ENCODE measurements at regions not wholly inside any gene's neighbourhood (a gene's known extent, or its start where the extent isn't known, plus 50 kb on each side); places are given as distances from the start of the nearest gene placed in this dataset.

- FAIRE-seq (no peak), DNase-seq (ENCODE audit: insufficient read length, low spot score) (no peak)
These were observed 329.6 kb downstream of the UACA start for GRCh38 chr15:70433586-70434324.

DNA sequence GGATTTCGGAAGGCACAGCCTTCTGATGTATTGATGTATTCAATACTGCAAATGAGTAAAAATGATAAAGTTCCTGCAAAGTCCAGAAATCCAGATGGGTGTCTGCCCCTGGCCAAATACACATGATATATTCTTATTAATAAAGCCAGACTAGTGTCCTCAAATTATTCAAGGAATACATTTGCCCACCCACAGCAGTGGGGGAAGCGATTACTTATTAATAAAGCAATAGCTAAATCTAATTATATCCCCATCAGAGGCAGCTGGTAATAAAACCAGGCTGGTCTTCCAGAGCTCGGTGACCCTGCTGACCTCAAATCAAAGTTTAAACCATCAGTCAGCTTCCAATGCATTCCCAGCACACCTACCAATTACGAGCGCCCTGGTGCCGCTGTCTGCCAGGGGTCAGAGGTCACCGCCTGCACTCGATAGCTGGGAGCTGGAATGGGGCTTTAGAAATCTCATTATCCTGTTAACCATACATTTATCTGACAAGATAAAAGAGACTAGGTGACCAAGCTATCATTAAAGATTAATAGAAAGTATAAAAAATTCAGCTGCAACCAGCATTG, 330.3 kb downstream of the UACA start:
- DNase-seq (ENCODE audit: insufficient read length, low spot score) (no peak), FAIRE-seq (no peak)

DNA sequence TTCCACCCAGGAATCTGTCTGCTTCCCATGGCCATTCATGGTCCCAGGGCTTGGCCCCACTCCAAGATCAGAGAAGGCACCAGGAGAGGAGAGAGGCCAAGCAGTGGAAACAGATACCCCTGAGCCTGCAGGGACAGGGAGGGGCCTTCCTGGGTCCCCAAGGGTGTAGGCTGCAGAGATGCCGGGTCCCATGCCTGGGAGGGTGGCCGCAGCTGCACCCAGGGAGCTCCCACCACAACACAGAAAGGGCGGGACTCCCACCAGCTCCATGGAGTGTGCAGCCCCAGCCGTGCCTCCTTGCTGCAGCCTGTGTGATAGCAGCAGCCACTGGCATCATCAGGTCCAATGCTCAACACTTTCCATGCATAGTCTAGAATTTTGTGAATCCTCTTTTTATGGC, 331.5 kb downstream of the UACA start:
- DNase-seq (ENCODE audit: insufficient read length, low spot score), result no peak
- no peak for FAIRE-seq

DNA sequence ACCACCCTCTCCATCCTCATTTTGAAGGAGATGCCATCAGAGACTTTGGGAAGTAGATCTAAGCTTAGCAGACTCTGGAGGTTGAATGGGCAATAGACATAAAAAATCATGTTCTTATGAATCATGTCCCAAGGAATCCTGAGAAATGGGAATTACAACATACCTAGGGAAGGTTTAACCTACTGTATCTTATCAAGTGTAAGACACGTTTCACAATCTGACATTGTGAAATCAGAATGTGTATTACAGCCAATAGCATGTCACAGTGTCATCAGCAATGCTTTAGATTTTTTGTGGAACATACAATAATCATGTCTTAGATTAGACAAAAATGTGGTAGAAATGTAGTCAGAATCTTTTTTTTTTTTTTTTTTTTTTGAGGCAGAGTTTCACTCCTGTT, 332.4 kb upstream of the TLE3 start:
- DNase-seq (ENCODE audit: insufficient read length, low spot score) (no peak), FAIRE-seq (no peak)

- no peak for DNase-seq (ENCODE audit: insufficient read length, low spot score)
- no peak for FAIRE-seq
These were observed 331.5 kb upstream of the TLE3 start for GRCh38 chr15:70429056-70429722.

DNA sequence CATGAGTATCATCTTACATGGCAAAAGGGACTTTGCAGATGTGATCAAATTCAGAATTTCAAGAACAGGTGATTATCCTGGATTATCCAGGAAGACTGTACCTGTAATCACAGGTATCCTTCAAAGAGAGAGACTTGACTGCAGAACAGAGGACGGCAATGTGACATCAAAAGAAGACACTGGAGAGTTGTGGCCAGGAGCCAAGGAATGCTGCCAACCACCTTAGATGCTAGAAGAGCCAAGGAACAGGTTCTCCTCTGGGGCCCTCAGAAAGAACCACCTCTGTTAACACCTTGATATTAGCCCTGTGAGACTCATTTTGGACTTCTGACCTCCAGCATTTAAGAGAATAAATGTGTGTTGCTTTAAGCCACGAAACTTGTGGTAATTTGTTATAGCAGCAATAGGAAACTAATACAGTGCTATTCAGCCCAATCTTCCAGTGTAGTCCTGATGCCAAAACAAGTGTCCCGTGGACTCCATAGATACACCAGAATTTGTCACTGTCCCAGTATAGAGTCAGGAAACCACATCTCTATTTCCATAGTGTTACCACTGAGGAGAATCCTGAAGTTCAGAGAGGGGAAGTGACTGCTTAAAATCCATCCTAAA, 330.6 kb upstream of the TLE3 start:
- FAIRE-seq, result no peak

DNA sequence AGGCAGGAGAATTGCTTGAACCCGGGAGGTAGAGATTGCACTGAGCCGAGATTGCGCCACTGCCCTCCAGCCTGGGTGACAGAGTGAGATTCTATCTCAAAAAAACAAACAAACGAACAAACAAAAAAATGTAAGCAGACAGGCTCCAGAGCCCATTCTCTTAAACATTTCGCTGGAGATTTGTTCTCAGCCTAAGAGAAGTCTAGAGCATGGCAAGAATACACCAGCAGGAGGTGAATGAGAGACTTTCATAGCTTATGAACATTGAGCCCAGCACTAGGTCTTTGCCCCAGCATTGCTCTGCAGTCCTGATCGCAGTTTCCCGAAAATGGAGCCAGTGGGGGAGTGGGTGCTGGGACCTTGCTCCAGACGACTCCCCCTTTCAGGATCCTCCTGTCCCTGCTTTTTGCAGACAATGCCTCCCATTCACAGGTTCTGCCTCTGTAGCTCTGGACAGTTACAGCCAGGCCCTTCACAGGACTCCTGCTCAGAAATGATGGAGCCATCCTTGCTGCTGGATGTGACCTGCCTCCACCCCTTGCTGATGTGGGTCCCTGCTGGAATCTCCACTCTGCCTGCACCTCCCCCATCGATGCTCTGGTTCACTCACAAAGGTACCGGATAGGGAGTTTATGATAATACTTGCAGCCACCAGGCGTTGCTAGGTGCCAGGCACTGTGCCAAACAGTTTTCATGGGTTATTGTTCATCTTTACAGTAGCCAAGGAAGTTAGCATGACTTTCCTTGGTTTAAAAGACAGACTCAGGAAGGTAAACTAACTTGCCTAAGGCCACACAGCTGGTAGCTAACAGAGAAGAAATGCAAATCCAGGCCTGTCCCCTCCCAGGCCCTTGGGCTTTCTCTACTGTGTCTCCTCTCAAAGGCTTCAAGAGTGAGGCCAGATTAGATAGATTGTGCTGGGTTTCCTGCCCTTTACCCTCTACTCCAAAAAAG, 329.7 kb upstream of the TLE3 start:
- DNase-seq (ENCODE audit: insufficient read length, low spot score), result no peak
- FAIRE-seq, result no peak

More for the DNA sequence above, 330.6 kb upstream of the TLE3 start:
- no peak for DNase-seq (ENCODE audit: insufficient read length, low spot score)

DNA sequence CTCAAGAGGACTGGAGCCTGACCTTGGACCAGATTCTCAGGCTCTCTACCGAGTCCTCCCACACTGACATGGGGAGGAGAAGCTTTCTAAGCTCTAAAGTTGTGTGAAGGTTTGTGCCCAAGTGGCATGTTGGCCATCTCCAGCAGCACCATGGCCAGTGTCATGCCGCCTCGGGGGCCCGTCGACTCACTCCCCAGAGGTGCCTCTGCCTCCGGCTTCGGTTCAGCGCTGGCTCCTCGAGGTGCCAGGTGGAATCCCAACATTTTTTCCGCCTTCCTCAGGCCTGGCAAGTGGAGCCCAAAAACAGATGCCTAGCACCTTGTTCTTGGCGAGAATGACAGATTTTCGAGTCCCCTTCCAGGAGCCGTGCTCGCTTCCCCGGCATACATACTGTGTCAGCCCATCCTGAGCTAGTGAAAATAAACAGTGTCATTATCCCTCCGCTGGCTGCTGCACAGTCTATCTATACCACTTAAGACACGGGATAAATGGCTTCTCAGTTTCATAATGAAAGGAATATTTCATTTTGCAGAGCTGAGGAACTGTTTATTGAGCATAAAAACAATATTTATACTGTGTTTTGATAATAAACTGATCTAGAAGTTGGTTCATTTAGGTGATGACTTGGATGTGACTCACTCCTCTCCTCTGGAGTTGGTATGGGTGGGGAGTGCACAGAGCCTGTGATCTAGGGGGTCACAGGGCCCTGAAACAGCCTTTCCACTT, 328.5 kb upstream of the TLE3 start:
- DNase-seq (ENCODE audit: insufficient read length, low spot score) (no peak), FAIRE-seq (no peak)

GRCh38 chr15:70424937-70425411, 327.3 kb upstream of the TLE3 start:
- no peak for FAIRE-seq
- no peak for DNase-seq (ENCODE audit: insufficient read length, low spot score)

GRCh38 chr15:70423267-70423666, 325.6 kb upstream of the TLE3 start:
- FAIRE-seq (peak; percentile 37), DNase-seq (ENCODE audit: insufficient read length, low spot score) (no peak)

DNA sequence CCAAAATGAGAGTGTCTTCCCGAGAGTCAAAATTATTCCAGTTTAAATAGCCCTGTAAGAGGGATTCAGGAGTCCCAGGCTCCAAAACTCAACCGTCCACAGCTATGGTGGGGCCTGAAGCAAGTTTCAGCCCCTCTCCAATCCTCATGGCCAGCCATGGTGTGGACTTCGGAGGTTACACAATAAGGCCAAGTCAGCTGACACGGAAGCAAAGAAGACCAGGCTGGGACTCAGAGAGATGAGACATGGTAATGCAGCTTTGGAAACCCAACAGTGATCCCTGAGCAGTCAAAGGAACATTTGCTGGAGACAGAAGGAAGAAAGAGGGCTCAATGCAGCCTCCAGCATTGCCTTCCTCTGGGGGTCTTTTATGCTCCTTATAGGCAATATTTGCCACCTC, 324.6 kb upstream of the TLE3 start:
- DNase-seq (ENCODE audit: insufficient read length, low spot score), result no peak

GRCh38 chr15:70420948-70421482, 323.3 kb upstream of the TLE3 start:
- DNase-seq (ENCODE audit: insufficient read length, low spot score) (no peak), FAIRE-seq (no peak)

More for the DNA sequence above, 324.6 kb upstream of the TLE3 start:
- no peak for FAIRE-seq

GRCh38 chr15:70420086-70420947, 322.6 kb upstream of the TLE3 start:
- no peak for FAIRE-seq
- DNase-seq (ENCODE audit: insufficient read length, low spot score), result no peak

GRCh38 chr15:70418943-70419342, 321.2 kb upstream of the TLE3 start:
- FAIRE-seq (no peak), DNase-seq (ENCODE audit: insufficient read length, low spot score) (no peak)

DNA sequence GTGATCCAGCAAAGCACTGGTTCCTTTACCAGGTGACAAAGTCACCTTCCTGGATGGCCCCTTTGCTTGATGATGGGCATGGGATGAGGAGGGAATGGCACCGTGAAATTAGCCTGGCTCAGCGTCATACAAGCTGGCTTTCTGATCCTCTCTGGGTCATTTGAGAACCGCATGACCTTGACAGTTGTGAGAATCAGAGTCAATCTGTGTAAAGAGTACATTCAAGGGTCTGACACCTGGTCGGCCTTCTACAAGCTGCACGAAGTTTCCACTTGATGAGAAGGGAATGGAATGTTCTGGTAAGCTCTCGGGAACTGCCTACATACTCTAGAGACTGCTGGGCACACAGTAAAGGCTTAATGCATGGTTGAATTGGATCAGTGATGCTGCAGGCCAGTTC, 319.8 kb upstream of the TLE3 start:
- FAIRE-seq (no peak), DNase-seq (ENCODE audit: insufficient read length, low spot score) (no peak)

DNA sequence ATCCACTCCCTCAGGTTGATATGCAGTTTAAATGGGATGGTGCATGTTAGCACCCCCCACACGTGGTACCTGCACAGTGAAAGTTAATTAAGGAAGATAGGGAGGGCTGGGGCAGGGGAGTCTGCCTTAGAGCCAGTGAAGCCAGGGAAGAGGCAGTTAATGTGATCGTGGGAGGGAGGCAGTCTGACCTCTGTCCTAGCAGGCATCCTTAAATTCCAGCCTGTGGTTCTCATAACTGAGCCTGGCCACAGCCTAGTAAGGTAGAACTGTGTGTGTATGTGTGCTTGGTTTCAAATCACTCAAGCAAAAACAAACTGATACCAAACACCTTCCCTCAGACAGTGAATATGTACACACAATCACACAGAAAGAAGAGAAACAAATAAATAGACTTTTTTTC, 319.1 kb upstream of the TLE3 start:
- DNase-seq (ENCODE audit: insufficient read length, low spot score), result no peak
- no peak for FAIRE-seq

DNA sequence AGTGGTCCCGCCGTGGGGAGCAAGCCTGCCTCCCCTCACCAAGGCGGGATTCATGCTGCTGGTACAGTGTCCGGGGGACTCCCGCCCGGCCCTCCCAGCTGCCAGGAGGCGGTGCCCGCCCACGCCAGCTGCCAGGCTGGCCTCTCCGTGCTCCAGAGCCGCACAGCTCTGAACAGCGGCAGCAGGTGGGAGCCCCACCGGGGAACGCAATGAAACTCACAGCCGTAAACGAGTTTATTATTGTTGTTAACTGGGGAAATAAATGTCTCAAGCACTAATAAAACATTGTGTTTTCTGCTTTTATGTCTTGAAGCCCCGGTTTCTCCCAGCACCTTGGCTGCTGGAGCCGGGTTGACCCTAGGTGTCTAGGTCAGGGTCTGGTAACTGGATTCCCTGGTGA, 317.7 kb upstream of the TLE3 start:
- no peak for FAIRE-seq
- DNase-seq (ENCODE audit: insufficient read length, low spot score), result no peak

DNA sequence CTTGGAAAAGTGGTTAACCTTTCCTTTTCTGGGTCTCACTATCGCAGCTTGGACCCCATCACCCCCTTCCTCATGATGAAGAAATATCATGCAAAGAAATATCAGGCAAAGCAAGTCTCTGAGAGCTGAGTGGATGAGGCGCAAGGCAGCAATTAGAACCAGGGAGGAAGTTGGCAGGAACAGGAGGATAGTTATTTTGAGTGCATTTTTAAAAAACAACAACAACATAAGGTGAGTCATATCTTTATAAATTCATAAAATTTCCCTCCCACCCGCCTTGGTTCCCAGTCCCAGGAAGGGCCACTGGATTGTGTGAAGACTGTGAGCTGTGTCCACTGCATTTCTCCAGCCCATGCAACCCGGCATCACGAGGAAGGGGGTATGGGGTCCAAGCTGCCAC, 316.9 kb upstream of the TLE3 start:
- no peak for DNase-seq (ENCODE audit: insufficient read length, low spot score)
- no peak for FAIRE-seq

DNA sequence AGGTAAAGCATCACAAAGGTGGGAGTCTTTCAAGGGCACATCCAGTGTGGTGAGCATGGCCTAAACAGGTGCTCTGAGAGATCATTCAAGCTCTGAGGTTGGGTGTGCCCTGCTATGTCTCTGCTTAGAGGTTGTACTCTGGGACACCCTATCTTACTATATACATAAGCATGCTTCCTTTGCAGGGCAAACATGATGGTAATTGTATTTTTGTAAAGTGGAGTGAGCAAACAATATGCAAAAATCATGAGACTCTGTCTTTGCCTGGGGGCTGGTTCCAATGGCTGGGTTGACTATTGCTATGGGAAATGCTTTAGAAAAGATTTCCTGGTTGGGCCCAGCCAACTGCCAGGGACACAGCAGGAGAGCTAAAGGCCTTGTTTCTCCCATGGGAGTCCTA, 315.1 kb upstream of the TLE3 start:
- no peak for FAIRE-seq
- DNase-seq (ENCODE audit: insufficient read length, low spot score), result no peak
